Astrocyte (in vitro differentiated cells and primary cell): ENCODE measurements at regions not wholly inside any gene's neighbourhood (a gene's known extent, or its start where the extent isn't known, plus 50 kb on each side); places are given as distances from the start of the nearest gene placed in this dataset.

Source experiments
- EZH2 ChIP-seq: IDR thresholded peaks from 2 replicates; pipeline ENCODE4 v1.6.1; 2012; ENCODE audit warnings: mild to moderate bottlenecking, low read length, inconsistent platforms; ENCODE audit not compliant: insufficient read depth
- TF ChIP-seq, protein P1 (sequence below): IDR thresholded peaks from 2 replicates; pipeline ENCODE4 v1.5.1; 2011; ENCODE audit warnings: low read depth, mild to moderate bottlenecking, inconsistent platforms, low read length, moderate library complexity; ENCODE audit not compliant: insufficient read depth

DNA sequence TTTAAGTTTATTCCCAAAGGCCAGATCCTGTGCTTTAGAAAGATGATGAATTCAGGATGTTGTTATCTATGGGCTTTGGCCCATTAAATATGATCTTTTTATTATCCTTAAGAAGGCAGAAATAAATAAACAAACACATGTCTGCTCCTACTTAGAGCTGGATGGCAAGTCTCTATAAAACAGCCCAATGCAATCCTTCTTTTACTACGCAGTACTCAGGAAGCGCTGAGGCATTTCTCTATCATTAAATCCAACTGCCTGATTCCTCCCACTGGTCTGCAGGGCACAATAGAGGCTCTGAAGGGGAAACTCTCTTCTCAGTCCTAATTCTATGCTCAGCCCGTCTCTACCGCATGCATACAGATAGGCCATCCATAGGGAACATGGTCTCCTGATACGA is 144.5 kb upstream of the TMEM72 start:
- TF ChIP-seq, protein P1, sequence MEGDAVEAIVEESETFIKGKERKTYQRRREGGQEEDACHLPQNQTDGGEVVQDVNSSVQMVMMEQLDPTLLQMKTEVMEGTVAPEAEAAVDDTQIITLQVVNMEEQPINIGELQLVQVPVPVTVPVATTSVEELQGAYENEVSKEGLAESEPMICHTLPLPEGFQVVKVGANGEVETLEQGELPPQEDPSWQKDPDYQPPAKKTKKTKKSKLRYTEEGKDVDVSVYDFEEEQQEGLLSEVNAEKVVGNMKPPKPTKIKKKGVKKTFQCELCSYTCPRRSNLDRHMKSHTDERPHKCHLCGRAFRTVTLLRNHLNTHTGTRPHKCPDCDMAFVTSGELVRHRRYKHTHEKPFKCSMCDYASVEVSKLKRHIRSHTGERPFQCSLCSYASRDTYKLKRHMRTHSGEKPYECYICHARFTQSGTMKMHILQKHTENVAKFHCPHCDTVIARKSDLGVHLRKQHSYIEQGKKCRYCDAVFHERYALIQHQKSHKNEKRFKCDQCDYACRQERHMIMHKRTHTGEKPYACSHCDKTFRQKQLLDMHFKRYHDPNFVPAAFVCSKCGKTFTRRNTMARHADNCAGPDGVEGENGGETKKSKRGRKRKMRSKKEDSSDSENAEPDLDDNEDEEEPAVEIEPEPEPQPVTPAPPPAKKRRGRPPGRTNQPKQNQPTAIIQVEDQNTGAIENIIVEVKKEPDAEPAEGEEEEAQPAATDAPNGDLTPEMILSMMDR = no peak
- TF ChIP-seq EZH2 = no peak
